ENCODE measurements at regions not wholly inside any gene's neighbourhood (a gene's known extent, or its start where the extent isn't known, plus 50 kb on each side); places are given as distances from the start of the nearest gene placed in this dataset.

GRCh38 chr2:96438589-96438988 is 66.6 kb downstream of the NEURL3 start:
- H3K27me3 ChIP-seq = no peaks in the 10 kb centered on the region
- TF ChIP-seq EZH2phosphoT487 (IDR thresholded peaks at IDR 0.05) (no peak), CTCF (IDR thresholded peaks at IDR 0.05) (no peak), EZH2 (IDR thresholded peaks at IDR 0.05) (no peak)
- no peaks in the 10 kb centered on the region for H3K4me1 ChIP-seq
- H3K36me3 ChIP-seq = no peaks in the 10 kb centered on the region
- DNase-seq (ENCODE audit: low spot score) = no peak
- no peak overlapping the region for H3K4me3 ChIP-seq
- Mint-ChIP-seq H3K4me3 (no peak overlapping the region), H3K4me1 (peaks cover 12% of the 10 kb centered on the region), H3K36me3 (peaks cover 11% of the 10 kb centered on the region), H3K27ac (no peak overlapping the region), H3K9me3 (peaks cover 38% of the 10 kb centered on the region), H3K27me3 (ENCODE audit: insufficient read depth, low read depth) (peaks cover 9% of the 10 kb centered on the region)
- no peak overlapping the region for H3K9ac ChIP-seq
- H3K27ac ChIP-seq = no peak overlapping the region
- H3K79me2 ChIP-seq (ENCODE audit: low read depth) = no peaks in the 10 kb centered on the region
- H3F3A ChIP-seq (ENCODE audit: low read depth) = no peaks in the 10 kb centered on the region
- no peak overlapping the region for H3K4me2 ChIP-seq
- H3K9me3 ChIP-seq (ENCODE audit: low read depth) = no peaks in the 10 kb centered on the region
- no peaks in the 10 kb centered on the region for H4K20me1 ChIP-seq (ENCODE audit: low read depth)
- no peak overlapping the region for H2AFZ ChIP-seq (replicated peaks)

- Histone ChIP-seq H3K4me2 (no peak overlapping the region), H2AFZ (replicated peaks) (no peak overlapping the region), H3K79me2 (ENCODE audit: low read depth) (no peaks in the 10 kb centered on the region), H3K36me3 (no peaks in the 10 kb centered on the region), H3K9me3 (ENCODE audit: low read depth) (no peaks in the 10 kb centered on the region), H3K27ac (no peak overlapping the region), H3F3A (ENCODE audit: low read depth) (no peaks in the 10 kb centered on the region), H3K4me1 (no peaks in the 10 kb centered on the region), H3K27me3 (no peaks in the 10 kb centered on the region), H3K4me3 (no peak overlapping the region), H4K20me1 (ENCODE audit: low read depth) (no peaks in the 10 kb centered on the region), H3K9ac (no peak overlapping the region)
- DNase-seq (ENCODE audit: low spot score) = no peak
- TF ChIP-seq EZH2phosphoT487 (IDR thresholded peaks at IDR 0.05) (no peak), CTCF (IDR thresholded peaks at IDR 0.05) (no peak), EZH2 (IDR thresholded peaks at IDR 0.05) (no peak)
- Mint-ChIP-seq H3K4me1 (peaks cover 12% of the 10 kb centered on the region), H3K9me3 (peaks cover 34% of the 10 kb centered on the region), H3K27ac (no peak overlapping the region), H3K27me3 (ENCODE audit: insufficient read depth, low read depth) (peaks cover 9% of the 10 kb centered on the region), H3K4me3 (no peak overlapping the region), H3K36me3 (peaks cover 11% of the 10 kb centered on the region)
Measured at GRCh38 chr2:96437512-96437911, 67.6 kb downstream of the NEURL3 start.

GRCh38 chr2:96436961-96437360 is 68.2 kb downstream of the NEURL3 start:
- DNase-seq (ENCODE audit: low spot score) = no peak
- Histone ChIP-seq H3K36me3 (no peaks in the 10 kb centered on the region), H3K4me1 (no peaks in the 10 kb centered on the region), H3K9me3 (ENCODE audit: low read depth) (no peaks in the 10 kb centered on the region), H3K27me3 (no peaks in the 10 kb centered on the region), H3K4me3 (no peak overlapping the region), H2AFZ (replicated peaks) (no peak overlapping the region), H3F3A (ENCODE audit: low read depth) (no peaks in the 10 kb centered on the region), H3K9ac (no peak overlapping the region), H3K27ac (no peak overlapping the region), H4K20me1 (ENCODE audit: low read depth) (no peaks in the 10 kb centered on the region), H3K79me2 (ENCODE audit: low read depth) (no peaks in the 10 kb centered on the region), H3K4me2 (no peak overlapping the region)
- Mint-ChIP-seq H3K27ac (no peak overlapping the region), H3K4me1 (peaks cover 12% of the 10 kb centered on the region), H3K27me3 (ENCODE audit: insufficient read depth, low read depth) (peaks cover 9% of the 10 kb centered on the region), H3K36me3 (peaks cover 11% of the 10 kb centered on the region), H3K4me3 (no peak overlapping the region), H3K9me3 (peaks cover 34% of the 10 kb centered on the region)
- TF ChIP-seq CTCF (IDR thresholded peaks at IDR 0.05) (no peak), EZH2 (IDR thresholded peaks at IDR 0.05) (no peak), EZH2phosphoT487 (IDR thresholded peaks at IDR 0.05) (no peak)

Measured in neural progenitor cell (in vitro differentiated cells).